GM18867 (cell line): ENCODE measurements at regions not wholly inside any gene's neighbourhood (a gene's known extent, or its start where the extent isn't known, plus 50 kb on each side); places are given as distances from the start of the nearest gene placed in this dataset.

ENCODE experiments used
- ATAC-seq: cut with Tn5 transposase; IDR thresholded peaks from one replicate; pipeline ENCODE4 v1.9.1; 2021; ENCODE audit warnings: mild to moderate bottlenecking, moderate library complexity; ENCODE audit not compliant: unreplicated experiment

DNA sequence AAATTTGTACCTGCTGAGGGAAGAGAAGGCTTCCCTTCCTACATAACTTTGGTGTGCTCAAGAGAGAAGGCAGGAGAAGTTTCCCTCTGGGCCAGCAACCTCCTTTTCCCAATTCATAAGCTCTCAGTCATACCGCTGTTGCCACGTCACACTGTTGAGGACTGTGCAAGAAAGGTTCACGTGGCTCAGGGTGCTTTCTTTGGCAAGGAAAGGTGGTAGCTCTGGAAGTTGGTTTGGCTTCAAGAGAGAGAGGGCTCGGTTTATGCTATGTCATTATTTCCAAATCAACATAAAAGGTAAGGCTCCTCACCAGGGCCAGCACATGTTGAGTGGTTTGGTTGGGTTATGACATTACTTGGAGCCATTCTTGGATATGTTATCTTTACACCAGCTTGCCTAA, 77.3 kb downstream of the TNFSF18 start:
- no peak for ATAC-seq

DNA sequence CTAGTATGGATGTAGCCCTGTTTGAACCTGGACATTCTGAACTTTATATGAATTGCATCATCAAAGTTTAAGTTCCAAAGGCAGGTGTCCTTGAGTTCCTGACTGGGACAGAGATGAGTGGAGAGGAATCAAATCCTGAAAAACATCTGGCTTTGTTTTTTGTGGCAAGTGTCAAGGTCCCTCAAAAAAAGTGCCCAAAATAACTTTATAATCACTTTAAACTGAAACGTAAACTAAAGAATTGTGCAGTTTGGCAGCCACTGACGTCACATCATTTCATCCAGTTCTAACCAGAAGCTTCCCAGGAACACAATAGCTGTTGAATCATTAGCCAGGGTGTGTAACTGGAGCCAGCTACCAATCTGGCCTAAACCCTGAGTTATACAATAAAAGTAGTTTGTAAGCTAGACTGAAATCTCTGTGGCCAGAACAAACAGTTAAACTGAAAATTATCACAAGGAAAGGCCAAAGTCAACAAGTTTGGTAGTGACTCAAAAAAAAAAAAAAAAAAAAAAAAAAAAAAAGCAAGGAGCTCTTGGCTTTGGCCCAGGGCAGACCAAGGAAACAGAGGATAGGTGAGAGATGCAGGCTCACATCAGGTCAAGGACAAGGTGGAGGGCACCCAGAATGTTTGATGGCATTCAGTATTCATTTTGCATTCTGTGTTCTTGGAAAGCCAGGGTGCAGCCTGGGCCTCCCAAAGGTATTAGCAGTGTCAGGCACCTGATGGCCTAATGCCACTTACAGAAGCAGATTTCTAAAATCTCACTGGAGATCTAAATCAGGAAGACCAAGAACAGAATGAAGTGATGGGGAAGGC, 74.3 kb downstream of the TNFSF18 start:
- ATAC-seq = no peak

- ATAC-seq = no peak
Observed at GRCh38 chr1:172977296-172978017, 73.3 kb downstream of the TNFSF18 start.

DNA sequence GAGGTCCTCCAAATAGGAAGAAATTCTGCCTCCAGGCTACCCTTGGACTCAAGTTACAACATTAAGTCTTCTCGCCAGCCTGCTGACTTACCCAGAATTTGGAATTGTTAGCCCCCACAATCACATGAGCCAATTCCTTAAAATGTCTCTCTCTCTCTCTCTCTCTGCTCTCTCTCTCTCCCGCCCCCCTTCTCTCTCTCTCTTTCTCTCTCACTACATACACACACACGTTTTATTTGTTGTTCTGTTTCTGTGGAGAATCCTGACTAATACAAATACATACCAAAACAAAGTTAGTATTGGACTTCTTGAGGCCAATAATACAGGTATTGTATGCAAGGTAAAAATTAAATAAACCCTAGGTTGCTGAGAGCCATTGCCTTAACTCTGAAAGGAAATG, 72.1 kb downstream of the TNFSF18 start:
- ATAC-seq = no peak

GRCh38 chr1:172979828-172980227, 70.9 kb downstream of the TNFSF18 start:
- ATAC-seq = no peak

DNA sequence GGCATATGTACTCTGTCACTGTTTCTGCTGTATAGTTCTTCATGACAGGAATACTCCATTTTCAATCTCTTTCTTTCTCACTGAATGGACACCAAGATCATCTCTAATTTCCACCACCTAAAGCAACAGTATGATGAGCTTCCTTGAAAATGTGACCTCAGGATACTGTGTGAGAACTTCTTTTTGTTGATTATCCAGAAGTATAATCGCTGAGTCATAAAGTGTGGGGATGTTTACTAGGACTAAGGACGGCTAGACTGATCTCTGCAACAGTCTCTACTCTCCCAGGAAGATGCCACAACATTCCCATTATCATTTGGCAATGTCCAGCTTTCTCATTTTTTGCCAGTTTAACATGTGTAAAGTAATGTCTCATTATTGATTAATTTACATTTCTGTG, 70.3 kb downstream of the TNFSF18 start:
- ATAC-seq = no peak

DNA sequence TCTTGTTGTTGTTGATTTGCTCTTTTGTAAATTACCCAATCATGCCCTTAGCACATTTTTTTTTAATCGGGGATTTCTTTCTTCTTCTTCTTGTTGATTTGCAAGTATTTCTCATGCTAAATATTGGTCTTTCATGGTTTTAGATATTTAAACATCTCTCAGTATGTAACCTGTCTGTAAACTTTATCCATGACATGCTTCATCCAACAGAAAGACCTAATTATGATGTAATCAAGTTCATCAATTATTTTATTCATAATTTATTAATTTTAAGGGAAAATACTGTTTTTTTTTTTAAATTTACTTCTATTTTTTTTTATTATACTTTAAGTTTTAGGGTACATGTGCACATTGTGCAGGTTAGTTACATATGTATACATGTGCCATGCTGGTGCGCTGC, 69.8 kb downstream of the TNFSF18 start:
- no peak for ATAC-seq
